ENCODE measurements at regions not wholly inside any gene's neighbourhood (a gene's known extent, or its start where the extent isn't known, plus 50 kb on each side); places are given as distances from the start of the nearest gene placed in this dataset.
"Not testable (repeated sequence)": the region's sequence is repeated elsewhere in the genome, so short reads cannot be mapped to it uniquely, and the experiment has no call there.

DNA sequence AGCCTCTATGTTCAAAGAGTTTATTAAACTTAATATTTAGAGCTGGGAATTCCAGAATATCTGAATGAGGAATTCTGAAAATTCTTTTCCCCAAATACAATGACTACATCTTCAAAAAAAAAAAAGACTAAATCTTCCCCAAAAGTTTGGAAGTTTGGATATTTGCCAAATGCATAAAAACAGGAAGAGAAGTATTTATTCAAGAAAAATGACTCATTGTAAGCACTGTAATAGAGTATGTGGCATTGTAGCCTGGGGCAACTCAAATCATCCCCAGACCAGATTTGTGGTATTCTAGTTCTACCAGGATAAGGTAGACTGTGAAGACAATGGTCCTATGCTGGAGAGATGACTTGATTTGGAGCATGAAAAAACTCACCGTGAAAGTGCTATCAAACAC is 78.5 kb upstream of the PDHA2 start:
- CTCF ChIA-PET, result no interaction called here
- BruUV-seq (replicated peaks), result no TSS peak
- intact Hi-C loops (cut with micrococcal nuclease), result loop anchor here (2.0 to 10.0 kb wide), 3 partner anchors 61 to 607 kb away; no protein-coding TSS in a partner anchor

DNA sequence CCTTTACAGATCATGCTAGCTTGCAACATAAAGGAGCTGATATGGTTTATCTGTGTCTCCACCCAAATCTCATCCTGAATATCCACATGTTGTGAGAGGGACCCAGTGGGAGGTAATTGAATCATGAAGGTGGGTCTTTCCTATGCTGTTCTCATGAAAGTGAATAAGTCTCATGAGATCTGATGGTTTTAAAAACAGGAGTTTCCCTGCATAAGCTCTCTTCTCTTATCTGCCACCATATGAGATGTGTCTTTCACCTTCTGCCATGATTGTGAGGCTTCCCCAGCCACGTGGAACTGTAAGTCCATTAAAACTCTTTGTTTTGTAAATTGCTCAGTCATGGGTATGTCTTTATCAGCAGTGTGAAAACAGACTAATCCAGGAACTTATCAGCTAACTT is 79.2 kb upstream of the PDHA2 start:
- BruUV-seq (replicated peaks); H3K9me1 ChIP-seq (replicated peaks; ENCODE audit: control insufficient read depth, extremely low read depth, insufficient read depth, low read length); H3K9me3 ChIP-seq (replicated peaks; ENCODE audit: control insufficient read depth, insufficient read depth, low read length); H3K4me2 ChIP-seq (ENCODE audit: insufficient read depth, low read length); H4K20me1 ChIP-seq (replicated peaks; ENCODE audit: control insufficient read depth, extremely low read depth, insufficient read depth, low read length); H3K79me2 ChIP-seq (ENCODE audit: control insufficient read depth, insufficient read depth, low read length); POLR2A ChIA-PET; dilution Hi-C loops (cut with MboI; ENCODE audit: extremely low pct_ligation_motif_present, low sequenced_read_pairs); H3K27ac ChIP-seq (ENCODE audit: insufficient read depth, low read depth, low read length); FAIRE-seq; H3K36me3 ChIP-seq (ENCODE audit: control insufficient read depth in 2 of 2, extremely low read depth in 1 of 2, insufficient read depth in 2 of 2, low read length in 2 of 2); H3K4me3 ChIP-seq (replicated peaks in 1 of 3; ENCODE audit: insufficient read depth in 1 of 3, low read depth in 1 of 3, low read length in 3 of 3); H3K9ac ChIP-seq (replicated peaks; ENCODE audit: extremely low read depth, insufficient read depth, low read length); CTCF ChIA-PET; H3K27me3 ChIP-seq (ENCODE audit: control insufficient read depth in 2 of 2, insufficient read depth in 2 of 2, low read length in 2 of 2): not testable (repeated sequence)
- Histone ChIP-seq H3K4me1 (ENCODE audit: control insufficient read depth, extremely low read depth, insufficient read depth, low read length) (peaks cover 30% of the 10 kb centered on the region), H2AFZ (ENCODE audit: low read depth, low read length) (peak overlapping the region; percentile 81)
- intact Hi-C loops (cut with micrococcal nuclease), result loop anchor here (2.0 to 10.0 kb wide), 3 partner anchors 60 to 606 kb away; no protein-coding TSS in a partner anchor
- peak; percentile 1 for DNase-seq (ENCODE audit: low read depth, low spot score)

More for the DNA sequence above, 78.5 kb upstream of the PDHA2 start:
- DNase-seq (ENCODE audit: low read depth, low spot score), result peak; percentile 81
- Histone ChIP-seq H3K4me1 (ENCODE audit: control insufficient read depth, extremely low read depth, insufficient read depth, low read length) (peaks cover 30% of the 10 kb centered on the region), H3K36me3 (ENCODE audit: control insufficient read depth in 2 of 2, extremely low read depth in 1 of 2, insufficient read depth in 2 of 2, low read length in 2 of 2) (no peaks in the 10 kb centered on the region), H3K27me3 (ENCODE audit: control insufficient read depth in 2 of 2, insufficient read depth in 2 of 2, low read length in 2 of 2) (peaks cover 0 to 2% of the 10 kb centered on the region in 2 experiments), H3K9ac (replicated peaks; ENCODE audit: extremely low read depth, insufficient read depth, low read length) (no peak overlapping the region), H3K4me3 (replicated peaks in 1 of 3; ENCODE audit: insufficient read depth in 1 of 3, low read depth in 1 of 3, low read length in 3 of 3) (no peak overlapping the region), H4K20me1 (replicated peaks; ENCODE audit: control insufficient read depth, extremely low read depth, insufficient read depth, low read length) (no peaks in the 10 kb centered on the region), H3K4me2 (ENCODE audit: insufficient read depth, low read length) (peak overlapping the region; percentile 40), H3K9me3 (replicated peaks; ENCODE audit: control insufficient read depth, insufficient read depth, low read length) (no peaks in the 10 kb centered on the region), H3K9me1 (replicated peaks; ENCODE audit: control insufficient read depth, extremely low read depth, insufficient read depth, low read length) (no peaks in the 10 kb centered on the region), H3K79me2 (ENCODE audit: control insufficient read depth, insufficient read depth, low read length) (no peaks in the 10 kb centered on the region), H3K27ac (ENCODE audit: insufficient read depth, low read depth, low read length) (peak overlapping the region; percentile 30), H2AFZ (ENCODE audit: low read depth, low read length) (peak overlapping the region; percentile 15)
- dilution Hi-C loops (cut with MboI; ENCODE audit: extremely low pct_ligation_motif_present, low sequenced_read_pairs), result no loop called here
- peak; percentile 66 for FAIRE-seq
- peak; percentile 84 for TF ChIP-seq JUN (IDR thresholded peaks at IDR 0.05; ENCODE audit: borderline replicate concordance, insufficient read depth, insufficient read length, low read depth)
- TF ChIP-seq GATA2 (IDR thresholded peaks at IDR 0.05; ENCODE audit: insufficient read depth, insufficient read length, low read depth, low read length), result no peak
- peak; percentile 42 for TF ChIP-seq FOS (IDR thresholded peaks at IDR 0.05; ENCODE audit: borderline replicate concordance, insufficient read depth, low read length)
- POLR2A ChIA-PET, result no interaction called here

Data from endothelial cell of umbilical vein (primary cell).